Hypothalamus (tissue), 51 donors: ENCODE measurements at regions not wholly inside any gene's neighbourhood (a gene's known extent, or its start where the extent isn't known, plus 50 kb on each side); places are given as distances from the start of the nearest gene placed in this dataset.
"Not testable (repeated sequence)": the region's sequence is repeated elsewhere in the genome, so short reads cannot be mapped to it uniquely, and the experiment has no call there.

ENCODE experiments used
- DNase-seq, 51 donors: peaks; one replicate each; lab custom pipeline; 2025; lab: John Stamatoyannopoulos, UW

DNA sequence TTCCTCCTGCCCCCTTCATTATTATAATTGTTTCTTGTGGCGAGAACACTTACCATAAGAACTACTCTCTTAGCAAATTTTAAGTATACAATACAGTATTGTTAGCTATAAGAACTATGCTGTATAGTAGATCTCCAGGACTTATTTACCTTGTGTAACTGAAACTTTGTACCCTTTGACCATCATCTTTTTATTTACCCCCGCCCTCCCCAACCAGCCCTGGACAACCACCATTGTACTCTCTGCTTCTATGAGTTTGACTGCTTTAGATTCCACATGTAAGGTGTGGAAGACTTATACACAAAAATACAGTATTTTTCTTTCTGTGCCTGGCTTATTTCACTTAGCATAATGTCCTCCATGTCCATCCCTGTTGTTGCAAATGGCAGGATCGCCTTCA, 161.1 kb downstream of the PHF8 start:
- no peak for DNase-seq

DNA sequence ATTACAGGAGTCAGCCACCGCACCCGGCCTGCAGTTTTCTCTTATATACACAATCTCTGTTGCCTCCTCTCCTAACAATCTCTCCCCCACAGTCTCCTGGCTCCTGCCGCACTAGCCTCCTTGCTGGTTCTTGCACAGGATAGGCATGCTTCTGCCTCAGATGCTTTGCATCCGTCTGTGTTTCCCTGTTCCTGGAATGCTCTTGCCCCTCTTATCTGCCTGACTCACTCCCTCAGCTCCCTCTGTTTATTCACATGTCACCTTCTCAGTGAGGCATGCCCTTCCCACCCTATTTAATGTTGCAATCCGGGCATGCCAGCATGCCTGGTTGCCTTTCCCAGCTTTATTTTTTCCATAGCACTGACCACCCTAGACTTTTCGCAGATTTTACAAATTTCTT, 161.9 kb downstream of the PHF8 start:
- DNase-seq, result no peak

DNA sequence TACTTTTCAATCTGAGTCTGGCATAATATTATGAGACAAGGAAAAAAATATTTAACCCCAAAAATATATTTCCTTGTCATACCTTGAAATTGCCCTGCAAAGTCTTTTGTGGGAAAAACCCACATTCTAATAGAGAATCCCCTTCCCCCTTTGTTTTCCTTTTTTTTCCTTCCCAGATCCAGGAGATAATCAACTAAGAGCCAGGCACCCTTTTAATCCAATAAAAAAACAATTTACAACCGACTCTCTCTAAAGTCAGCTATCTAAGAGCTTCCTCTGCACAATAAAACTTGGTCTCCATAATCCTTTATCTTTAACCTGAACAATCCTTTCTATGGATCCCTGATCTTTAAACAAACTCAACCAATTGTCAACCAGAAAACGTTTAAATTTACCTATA, 163.5 kb downstream of the PHF8 start:
- DNase-seq, result not testable (repeated sequence)

DNA sequence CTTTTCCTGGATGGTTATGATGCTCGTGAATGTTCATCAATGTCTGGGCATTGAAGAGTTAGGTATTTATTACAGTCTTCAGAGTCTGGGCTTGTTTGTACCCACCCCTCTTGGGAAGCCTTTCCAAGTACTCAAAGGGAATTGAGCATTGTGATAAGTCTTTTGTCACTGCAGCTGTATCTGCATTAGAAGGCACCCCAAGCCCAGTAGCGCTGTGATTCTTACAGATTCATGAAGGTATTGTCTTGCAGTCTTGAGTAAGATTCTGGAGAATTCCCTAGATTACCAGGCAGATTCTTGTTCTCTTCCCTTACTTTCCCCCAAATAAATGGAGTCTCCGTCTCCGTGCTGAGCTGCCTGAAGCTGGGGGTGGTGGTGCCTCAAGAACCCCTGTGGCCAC, 173.4 kb upstream of the HUWE1 start:
- no peak for DNase-seq

DNA sequence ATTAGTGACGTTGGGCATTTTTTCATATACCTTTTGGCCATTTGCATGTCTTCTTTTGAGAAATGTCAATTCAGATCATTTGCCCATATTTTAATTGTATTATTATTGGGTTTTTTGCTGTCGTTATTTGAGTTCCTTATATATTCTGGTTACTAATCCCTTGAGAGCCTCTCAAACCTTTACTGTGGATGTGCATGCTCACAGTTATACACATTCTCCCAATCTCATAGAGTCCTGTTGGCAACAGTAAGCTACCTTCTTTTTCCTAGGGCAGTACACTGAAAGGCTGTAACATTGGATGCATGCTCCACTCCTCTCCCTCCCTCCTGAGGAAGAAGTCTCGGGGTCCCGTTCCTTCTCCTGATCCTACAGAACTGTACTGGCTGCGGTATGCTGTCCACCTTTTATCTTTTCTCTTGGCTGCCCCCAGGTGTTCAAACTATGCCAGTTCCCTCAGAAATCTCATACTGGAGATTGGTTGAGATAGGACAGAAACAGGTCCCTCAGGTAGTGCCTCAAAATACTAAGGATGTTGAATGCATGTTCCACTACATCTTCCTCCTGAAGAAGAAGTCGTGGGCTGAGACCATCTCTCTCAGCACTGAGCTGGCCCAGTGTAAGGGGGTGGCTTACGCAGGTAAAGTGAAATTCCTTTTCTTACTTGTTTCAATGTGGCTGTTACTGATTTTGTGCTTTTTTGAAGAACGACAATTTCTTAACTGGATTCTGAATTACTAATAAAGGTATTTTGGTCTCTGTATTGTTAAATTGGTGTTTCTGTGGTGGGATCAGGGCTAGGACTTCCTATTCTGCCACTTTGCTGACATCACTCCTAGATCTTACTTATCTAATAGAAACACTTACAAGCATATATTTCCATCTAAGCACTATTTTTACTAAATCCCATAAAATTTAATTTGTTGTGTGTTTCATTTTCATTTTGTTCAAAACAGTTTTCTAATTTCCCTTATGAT, 145.4 kb upstream of the HUWE1 start:
- DNase-seq, result peak in 3 of 51 donors; percentile 0

DNA sequence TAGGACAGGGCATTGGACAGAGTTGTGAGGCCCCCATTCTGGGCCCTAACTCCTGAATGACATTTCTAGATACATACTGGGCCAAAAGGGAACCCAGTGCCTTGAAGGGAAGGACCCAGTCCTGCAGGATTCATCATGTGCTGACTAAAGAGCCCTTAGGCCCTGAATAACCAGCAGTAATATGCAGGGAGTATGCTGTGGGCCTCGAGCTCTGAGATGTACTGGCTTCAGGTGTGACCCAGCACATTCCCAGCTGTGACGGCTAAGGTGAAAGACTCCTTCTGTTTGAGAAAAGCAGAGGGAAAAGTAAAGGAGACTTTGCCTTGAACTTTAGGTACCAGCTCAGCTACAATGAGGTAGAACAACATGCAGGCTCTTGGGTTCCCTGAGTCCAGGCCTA, 138.2 kb upstream of the HUWE1 start:
- no peak for DNase-seq

DNA sequence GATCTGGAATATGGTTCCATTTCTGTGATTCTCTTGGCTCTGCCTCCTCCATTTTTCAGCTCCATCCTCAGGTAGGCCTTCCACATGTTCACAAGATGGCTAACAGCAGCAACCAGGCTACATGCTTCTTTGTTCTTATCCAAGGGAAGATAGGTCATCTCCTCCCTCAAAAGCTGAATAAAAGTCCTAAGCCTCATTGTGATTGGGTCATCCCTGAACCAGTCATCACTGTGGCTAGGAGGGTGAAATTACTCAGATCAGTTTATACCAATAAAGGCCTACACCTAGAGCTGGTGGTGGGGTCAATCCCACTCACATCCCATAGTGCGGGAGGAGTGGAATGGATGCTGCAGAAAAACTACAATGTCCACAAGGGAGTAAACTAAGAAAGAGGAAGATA, 131.6 kb upstream of the HUWE1 start:
- not testable (repeated sequence) for DNase-seq

DNA sequence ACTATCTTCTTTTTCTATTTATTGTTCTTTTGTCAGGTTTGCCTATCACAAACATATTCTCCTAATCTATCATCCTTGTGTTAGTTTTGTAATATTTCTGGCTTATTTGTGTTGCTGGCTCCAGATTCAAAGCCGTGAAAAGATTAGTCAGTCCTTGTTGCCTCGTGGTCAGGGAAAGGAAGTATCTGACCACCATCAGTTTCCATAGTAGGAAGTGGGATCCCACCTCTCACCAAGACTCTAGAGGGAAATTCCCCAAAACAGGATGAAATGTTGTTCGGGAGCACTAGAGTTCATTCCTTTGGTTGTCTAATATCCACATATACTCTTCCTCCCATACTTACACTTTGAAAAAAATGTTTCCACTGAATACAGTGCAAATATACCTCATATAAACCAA, 131.0 kb upstream of the HUWE1 start:
- no peak for DNase-seq

DNA sequence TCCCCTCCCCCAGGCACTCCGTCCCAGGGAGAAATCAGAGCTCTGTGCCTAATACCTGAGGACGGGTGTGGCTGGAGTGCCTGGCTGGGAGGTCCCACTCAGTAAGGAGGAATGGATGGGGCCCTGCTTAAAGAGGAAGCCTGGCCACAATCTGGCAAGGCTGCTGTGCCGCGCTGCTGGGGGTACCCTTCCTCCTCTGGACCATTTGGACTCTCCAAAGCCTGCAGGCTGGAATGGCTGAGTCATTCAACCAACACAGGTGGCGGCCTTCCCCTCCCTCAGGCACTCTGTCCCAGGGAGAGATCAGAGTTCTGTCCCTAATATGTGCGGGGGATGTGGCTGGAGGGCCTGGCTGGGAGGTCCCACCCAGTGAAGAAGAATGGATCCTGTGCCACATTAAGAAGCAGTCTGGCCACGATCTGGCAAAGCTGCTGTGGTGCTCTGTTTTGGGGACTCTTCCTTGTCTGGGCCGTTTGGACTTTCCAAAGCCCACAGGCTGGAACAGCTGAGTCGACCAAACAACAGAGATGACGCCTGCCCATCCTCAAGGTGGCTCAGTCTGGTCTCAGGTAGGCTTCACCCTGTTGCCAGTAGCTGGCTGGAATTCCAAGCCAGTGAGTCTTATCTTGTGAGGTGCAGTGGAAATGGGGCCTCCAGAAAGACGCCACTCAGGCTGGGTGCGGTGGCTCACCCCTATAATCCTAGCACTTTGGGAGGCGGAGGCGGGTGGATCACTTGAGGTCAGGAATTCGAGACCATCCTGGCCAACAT, 127.3 kb upstream of the HUWE1 start:
- DNase-seq, result no peak

DNA sequence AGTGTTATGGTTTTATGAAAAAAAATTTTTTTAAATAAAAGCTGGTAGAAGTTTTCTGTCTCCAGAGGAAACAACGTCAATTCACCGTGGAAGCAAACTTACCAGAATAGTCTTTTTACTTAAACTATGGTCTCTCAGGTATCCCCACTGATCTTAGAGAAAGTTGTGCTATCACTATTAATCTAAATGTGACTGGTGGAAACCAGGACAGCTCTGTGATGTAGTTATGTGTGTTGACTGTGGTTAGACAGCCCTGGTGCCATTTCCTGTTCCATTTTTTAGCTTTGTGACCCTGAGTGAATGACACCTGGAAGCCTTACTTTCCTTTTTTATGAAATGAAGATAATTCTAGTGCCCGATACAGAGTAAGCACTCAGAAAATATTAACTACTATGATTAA, 111.8 kb upstream of the HUWE1 start:
- DNase-seq, result no peak

DNA sequence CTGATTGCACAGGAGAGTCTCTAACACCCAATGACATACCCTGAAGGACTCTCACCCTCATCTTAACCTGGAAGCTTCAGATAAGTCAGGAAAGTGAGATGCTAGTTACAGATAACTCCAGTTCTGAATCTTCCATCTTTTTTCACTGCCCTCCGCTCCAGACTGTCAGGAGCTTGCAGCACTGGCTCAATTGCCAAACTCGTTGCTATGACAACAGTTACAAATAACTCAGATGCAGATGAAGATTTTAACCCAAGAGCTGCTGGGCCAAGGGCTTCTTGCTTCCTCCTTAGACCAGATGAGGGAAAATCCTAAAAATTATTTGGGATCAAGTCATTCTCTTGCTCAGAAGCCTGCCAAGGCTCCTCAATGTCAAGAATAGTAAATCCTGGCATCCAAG, 109.1 kb upstream of the HUWE1 start:
- DNase-seq, result peak in 1 of 51 donors; percentile 2

DNA sequence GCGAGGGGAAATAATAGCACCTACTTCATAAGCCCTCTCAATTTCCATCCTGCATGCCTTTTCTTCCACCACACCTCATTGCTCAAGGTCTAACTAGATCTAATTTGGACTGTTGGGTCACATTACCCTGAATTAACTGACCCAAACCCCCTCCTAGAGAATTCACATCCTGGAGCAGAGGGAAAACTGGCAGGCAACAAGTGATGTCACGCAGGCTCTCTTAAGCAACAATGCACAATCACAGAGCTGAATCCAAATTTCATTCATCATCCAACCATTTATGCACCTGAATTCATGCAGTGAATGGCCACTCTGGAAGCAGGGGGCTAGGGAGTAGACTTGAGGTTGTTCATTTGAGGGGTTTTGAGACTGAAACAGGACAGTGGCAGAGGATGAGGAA, 107.7 kb upstream of the HUWE1 start:
- DNase-seq, result no peak

DNA sequence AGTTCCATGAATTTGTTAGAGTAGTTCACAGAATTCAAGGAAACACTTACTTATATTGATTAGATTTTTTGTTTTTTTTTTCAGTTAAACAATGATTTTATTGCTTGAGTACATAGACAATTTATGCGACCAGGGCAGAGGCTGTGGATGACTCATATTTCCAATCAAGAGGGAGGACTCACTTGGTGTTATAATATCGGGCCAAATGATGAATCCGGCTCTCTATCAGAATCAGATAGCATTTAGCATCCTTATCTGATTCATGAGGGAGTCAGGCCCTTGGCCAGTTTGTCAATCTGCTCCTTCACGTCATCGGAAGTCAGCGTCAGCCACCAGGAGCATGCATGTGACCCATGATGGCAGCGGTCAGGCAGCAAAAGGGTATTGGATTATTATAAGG, 82.3 kb upstream of the HUWE1 start:
- no peak for DNase-seq

DNA sequence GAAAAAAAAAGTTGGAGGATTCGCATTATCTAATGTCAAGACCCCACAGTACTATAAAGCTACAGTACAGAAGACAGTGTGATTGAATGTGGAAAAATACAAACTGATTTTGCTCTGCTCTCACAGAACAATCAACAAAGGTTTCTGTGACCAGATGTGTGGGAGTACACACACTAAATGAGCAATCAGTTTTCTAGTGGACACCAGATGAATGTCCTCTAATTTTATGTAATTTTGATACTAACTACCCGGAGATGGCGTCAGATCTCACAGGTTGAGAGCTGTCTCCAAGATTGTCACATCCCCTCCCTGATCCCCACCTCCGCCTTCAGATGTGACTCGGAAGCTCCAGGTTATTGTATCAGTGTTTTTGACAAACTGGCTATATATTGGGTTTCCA, 81.9 kb upstream of the HUWE1 start:
- no peak for DNase-seq

DNA sequence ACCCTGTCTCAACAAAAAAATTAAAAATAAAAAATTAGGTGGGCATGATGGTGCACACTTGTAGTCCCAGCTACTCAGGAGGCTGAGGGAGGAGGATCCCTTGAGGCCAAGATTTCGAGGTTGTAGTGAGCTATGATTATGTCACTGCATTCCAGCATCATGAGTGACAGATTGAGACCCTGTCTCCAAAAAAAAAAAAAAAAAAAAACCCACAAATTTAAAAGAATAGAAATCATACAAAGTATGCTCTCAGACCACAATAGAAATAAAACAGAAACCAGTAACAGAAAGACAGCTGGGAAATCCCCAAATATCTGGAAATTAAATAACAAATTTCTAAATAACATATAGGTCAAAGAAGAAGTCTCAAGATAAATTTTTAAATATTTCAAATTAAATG, 81.0 kb upstream of the HUWE1 start:
- no peak for DNase-seq

DNA sequence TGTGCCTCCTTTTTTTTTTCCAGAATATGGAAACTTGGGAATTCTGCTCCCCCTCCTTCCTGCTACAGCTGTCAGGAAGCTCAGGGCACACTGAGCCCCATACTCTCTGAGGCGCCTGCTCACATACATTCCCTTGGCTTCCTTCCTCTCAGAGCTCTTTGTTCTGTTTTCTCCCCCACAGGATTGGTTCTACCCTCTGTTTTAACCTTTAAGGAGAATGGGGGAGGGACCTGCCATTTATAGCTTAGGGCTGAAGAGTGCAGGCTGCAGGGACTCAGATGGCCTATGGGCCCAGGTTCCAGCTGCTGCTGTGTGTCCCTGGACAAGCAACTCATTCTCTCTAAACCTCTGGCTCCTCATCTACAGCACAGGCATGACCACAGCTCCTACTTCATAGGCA, 70.7 kb upstream of the HUWE1 start:
- DNase-seq, result not testable (repeated sequence)

DNA sequence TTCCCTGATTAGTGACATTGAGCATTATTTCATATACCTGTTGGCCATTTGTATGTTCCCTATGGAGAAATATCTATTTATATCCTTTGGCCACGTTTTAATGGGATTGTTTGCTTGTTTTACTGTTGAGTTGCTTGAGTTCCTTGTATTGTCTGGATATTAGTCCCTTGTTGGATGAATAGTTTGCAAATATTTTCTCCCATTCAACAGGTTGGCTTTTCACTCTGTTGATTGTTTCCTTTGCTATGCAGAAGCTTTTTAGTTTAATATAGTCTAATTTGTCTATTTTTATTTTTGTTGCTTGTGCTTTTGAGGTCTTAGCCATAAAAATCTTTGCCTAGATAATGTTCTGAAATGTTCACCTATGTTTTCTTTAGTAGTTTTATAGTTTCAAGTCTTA, 60.2 kb upstream of the HUWE1 start:
- DNase-seq, result no peak

DNA sequence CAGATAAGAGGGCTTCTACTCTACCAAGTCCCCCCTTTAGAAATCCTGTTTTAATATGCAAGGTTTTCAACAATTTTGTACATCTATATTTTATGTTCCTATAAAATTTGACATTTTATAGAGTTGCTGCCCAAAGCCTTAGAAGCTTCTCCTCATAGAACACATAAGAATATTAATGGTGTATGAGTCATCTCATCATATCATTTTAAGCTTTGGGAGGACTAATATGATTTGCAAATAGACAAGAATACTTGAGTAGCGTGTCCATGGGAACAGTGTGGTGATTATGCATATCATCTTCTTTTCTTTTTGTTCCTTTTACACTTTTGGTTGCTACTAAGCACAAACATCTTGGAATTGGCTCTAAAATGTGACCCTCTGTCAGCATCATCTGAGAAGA, 56.7 kb upstream of the HUWE1 start:
- no peak for DNase-seq

DNA sequence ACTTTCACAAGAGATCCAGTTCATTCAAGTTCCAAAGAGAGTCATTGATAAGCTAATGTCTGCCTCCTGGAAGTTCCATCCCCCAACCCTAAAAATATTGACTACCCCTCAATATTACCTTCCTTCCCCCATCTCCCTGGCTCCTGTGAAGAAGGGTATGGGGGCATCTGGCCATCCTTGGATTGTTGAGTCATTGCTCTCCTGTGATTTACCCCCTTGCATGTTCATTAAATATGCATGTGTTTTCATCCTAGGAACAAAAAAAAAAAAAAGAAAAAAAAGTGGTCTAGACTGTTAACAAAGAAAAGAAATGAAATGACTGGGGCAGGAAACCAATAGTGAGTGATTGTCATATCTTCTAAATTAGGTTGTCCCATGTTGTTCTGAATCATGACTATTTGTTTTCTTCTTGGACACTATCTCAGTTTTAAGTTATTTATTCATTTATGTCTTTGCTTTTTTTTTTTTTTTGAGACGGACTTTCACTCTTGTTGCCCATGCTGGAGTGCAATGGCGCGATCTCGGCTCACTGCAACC, 51.9 kb upstream of the HUWE1 start:
- DNase-seq, result no peak
